KMS-11 (cell line): ENCODE measurements at regions not wholly inside any gene's neighbourhood (a gene's known extent, or its start where the extent isn't known, plus 50 kb on each side); places are given as distances from the start of the nearest gene placed in this dataset.

Experiments
- H2AFZ ChIP-seq: fragments of 200-600 bp; sonication (generic); 2 replicates; pipeline ENCODE4 v1.6.1; 2016; ENCODE audit warnings: antibody characterized with exemption, mixed run types, low read depth
- H3K27ac ChIP-seq: fragments of 200-600 bp; sonication (generic); 2 replicates; pipeline ENCODE4 v1.6.1; 2016; ENCODE audit warnings: mild to moderate bottlenecking, mixed run types
- H3K27me3 ChIP-seq: fragments of 200-600 bp; sonication (generic); 2 replicates; pipeline ENCODE4 v1.6.1; 2017; ENCODE audit warnings: mild to moderate bottlenecking, low read depth, mixed run types, moderate library complexity; ENCODE audit not compliant: insufficient read depth
- H3K36me3 ChIP-seq: fragments of 200-600 bp; sonication (generic); 2 replicates; pipeline ENCODE4 v1.6.1; 2017; ENCODE audit warnings: mild to moderate bottlenecking, mixed run types; ENCODE audit not compliant: insufficient read depth
- H3K4me1 ChIP-seq: fragments of 200-600 bp; sonication (generic); 2 replicates; pipeline ENCODE4 v1.6.1; 2016; ENCODE audit warnings: mild to moderate bottlenecking, low read depth, mixed run types; ENCODE audit not compliant: poor library complexity, severe bottlenecking
- H3K4me2 ChIP-seq: fragments of 200-600 bp; sonication (generic); 2 replicates; pipeline ENCODE4 v1.7.0; 2016; ENCODE audit warnings: mild to moderate bottlenecking, mixed run types
- H3K4me3 ChIP-seq: fragments of 200-600 bp; sonication (generic); IDR thresholded peaks from 2 replicates; pipeline ENCODE4 v1.6.1; 2017; ENCODE audit warnings: low read depth, low read length, mixed read lengths; ENCODE audit not compliant: insufficient read depth
- H3K79me2 ChIP-seq: fragments of 200-600 bp; sonication (generic); 2 replicates; pipeline ENCODE4 v1.6.1; 2016; ENCODE audit warnings: low read depth, mixed run types; ENCODE audit not compliant: insufficient read depth
- H3K9ac ChIP-seq: fragments of 200-600 bp; sonication (generic); 2 replicates; pipeline ENCODE4 v1.6.1; 2016; ENCODE audit warnings: mild to moderate bottlenecking, mixed run types
- H4K20me1 ChIP-seq: fragments of 200-600 bp; sonication (generic); 2 replicates; pipeline ENCODE4 v1.6.1; 2016; ENCODE audit warnings: mild to moderate bottlenecking, mixed run types; ENCODE audit not compliant: insufficient read depth
- CTCF ChIP-seq: fragments of 200-600 bp; sonication (generic); conservative IDR thresholded peaks from 2 replicates; pipeline ENCODE4 v1.6.1; 2017; ENCODE audit warnings: low read depth, mild to moderate bottlenecking, antibody characterized with exemption, low read length, moderate library complexity, mixed read lengths

- H4K20me1 ChIP-seq = no peaks in the 10 kb centered on the region
- H2AFZ ChIP-seq = no peak overlapping the region
- no peaks in the 10 kb centered on the region for H3K4me1 ChIP-seq
- H3K27ac ChIP-seq = no peak overlapping the region
- TF ChIP-seq CTCF = no peak
- H3K36me3 ChIP-seq = no peaks in the 10 kb centered on the region
- H3K4me2 ChIP-seq = no peak overlapping the region
- H3K9ac ChIP-seq = no peak overlapping the region
- H3K4me3 ChIP-seq = no peak overlapping the region
- H3K27me3 ChIP-seq = peaks cover 87% of the 10 kb centered on the region
- no peaks in the 10 kb centered on the region for H3K79me2 ChIP-seq
Measured at GRCh38 chr20:50357783-50358161, 152.4 kb upstream of the PTPN1 start.

DNA sequence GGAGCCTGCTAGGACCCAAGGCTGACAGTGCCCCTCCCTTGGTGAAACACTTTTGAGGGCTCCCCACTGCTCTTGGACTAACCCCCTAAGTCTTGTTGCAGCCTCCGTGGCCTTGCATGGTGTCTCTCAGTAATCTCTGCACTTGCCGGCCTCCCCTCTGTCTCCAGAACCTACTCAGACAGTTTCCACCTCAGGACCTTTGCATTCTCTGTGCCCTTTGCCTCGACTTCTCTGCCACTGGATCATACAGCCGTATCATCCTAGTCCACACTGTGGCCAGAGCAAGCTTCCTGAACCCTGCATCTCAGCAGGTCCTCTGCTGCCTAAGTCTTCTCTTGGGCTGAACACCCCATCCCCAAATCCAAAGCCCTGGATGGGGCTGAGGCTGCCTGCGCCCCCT, 152.0 kb upstream of the PTPN1 start:
- no peak overlapping the region for H3K4me2 ChIP-seq
- H3K27ac ChIP-seq = no peak overlapping the region
- H3K79me2 ChIP-seq = no peaks in the 10 kb centered on the region
- H3K27me3 ChIP-seq = peaks cover 85% of the 10 kb centered on the region
- no peak overlapping the region for H2AFZ ChIP-seq
- no peak overlapping the region for H3K9ac ChIP-seq
- H3K4me1 ChIP-seq = no peaks in the 10 kb centered on the region
- no peak for TF ChIP-seq CTCF
- no peaks in the 10 kb centered on the region for H3K36me3 ChIP-seq
- H3K4me3 ChIP-seq = no peak overlapping the region
- no peaks in the 10 kb centered on the region for H4K20me1 ChIP-seq

GRCh38 chr20:50358971-50359370, 151.2 kb upstream of the PTPN1 start:
- Histone ChIP-seq H3K4me2 (no peak overlapping the region), H3K9ac (no peak overlapping the region), H3K27me3 (peaks cover 87% of the 10 kb centered on the region), H4K20me1 (no peaks in the 10 kb centered on the region), H3K27ac (no peak overlapping the region), H3K79me2 (no peaks in the 10 kb centered on the region), H2AFZ (no peak overlapping the region), H3K4me1 (no peaks in the 10 kb centered on the region), H3K4me3 (no peak overlapping the region), H3K36me3 (no peaks in the 10 kb centered on the region)
- no peak for TF ChIP-seq CTCF

GRCh38 chr20:50359607-50360217, 150.5 kb upstream of the PTPN1 start:
- no peak for TF ChIP-seq CTCF
- H3K27me3 ChIP-seq = peaks cover 83% of the 10 kb centered on the region
- no peak overlapping the region for H3K4me3 ChIP-seq
- H3K4me1 ChIP-seq = no peaks in the 10 kb centered on the region
- no peaks in the 10 kb centered on the region for H3K36me3 ChIP-seq
- H2AFZ ChIP-seq = no peak overlapping the region
- H3K9ac ChIP-seq = no peak overlapping the region
- H4K20me1 ChIP-seq = no peaks in the 10 kb centered on the region
- H3K4me2 ChIP-seq = no peak overlapping the region
- no peak overlapping the region for H3K27ac ChIP-seq
- H3K79me2 ChIP-seq = no peaks in the 10 kb centered on the region
